Daoy (cell line): ENCODE measurements at regions not wholly inside any gene's neighbourhood (a gene's known extent, or its start where the extent isn't known, plus 50 kb on each side); places are given as distances from the start of the nearest gene placed in this dataset.
A peak's percentile ranks its signal among the peaks of the same experiment; 100 is the strongest.
"Not testable (repeated sequence)": the region's sequence is repeated elsewhere in the genome, so short reads cannot be mapped to it uniquely, and the experiment has no call there.

ENCODE experiments used
- DNase-seq: peaks from one replicate; pipeline ENCODE4 v3.0.0-alpha.2; 2015; ENCODE audit warnings: low read depth

DNA sequence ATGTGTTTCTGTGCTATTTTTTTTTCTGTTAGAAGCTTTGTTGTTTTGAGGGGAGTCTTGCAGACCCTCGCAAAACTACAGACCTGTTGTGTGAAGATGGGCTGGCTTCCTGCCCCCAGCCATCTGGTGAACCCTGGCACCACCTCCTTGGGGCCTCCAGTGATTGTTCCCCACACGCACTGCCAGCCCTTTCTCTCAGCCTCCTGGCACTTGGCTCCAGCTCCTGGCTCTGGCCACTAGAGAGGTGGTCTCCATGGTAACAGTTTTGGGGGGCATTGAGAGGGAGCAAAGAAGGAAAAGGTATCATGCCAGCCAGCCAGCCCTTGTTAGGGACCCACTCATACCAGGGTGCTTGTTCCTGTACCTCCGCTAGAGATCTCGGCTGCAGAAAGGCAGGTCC is 176.4 kb upstream of the RPH3A start:
- no peak for DNase-seq

- DNase-seq, result no peak
Observed at GRCh38 chr12:112616469-112617152, 174.9 kb upstream of the RPH3A start.

GRCh38 chr12:112617153-112617505 is 174.4 kb upstream of the RPH3A start:
- no peak for DNase-seq

GRCh38 chr12:112627851-112628250 is 163.7 kb upstream of the RPH3A start:
- DNase-seq, result no peak

GRCh38 chr12:112631974-112632373 is 159.6 kb upstream of the RPH3A start:
- not testable (repeated sequence) for DNase-seq

DNA sequence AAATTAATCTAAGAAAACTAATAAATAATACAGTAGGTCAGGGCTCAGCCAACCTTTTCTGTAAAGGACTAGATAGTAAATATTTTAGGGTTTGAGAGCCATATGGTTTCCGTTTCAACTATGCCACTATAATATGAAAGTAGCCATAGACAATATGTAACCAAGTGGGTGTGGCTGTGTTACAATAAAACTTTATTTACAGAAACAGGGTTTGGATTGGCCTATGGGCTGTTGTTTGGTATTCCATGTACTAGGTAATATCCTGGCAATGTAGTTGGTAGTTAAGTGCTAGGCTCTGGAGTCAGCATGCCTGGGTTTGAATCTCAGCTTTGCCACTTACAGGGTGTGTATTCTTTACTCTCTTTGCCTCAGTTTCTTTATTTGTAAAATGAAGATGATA is 156.5 kb upstream of the RPH3A start:
- no peak for DNase-seq

DNA sequence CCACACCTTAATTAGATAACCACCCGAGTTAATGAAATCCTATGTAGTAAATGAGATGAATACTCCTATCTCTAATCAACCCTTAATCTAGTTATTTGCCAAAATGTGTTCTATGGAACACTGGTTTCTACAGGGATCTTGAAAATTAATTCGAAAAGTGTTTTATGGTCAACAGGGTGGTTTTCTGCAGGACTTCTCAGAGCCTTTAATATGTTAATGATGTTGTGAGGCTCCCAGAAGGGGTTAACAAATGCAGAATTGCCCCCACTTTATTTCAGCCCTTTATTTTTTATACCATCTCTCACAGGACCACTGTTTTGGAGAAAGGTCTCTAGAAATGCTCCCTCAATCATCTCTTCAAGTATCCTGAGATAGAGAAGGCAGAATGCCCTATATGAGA is 153.1 kb upstream of the RPH3A start:
- DNase-seq, result no peak

GRCh38 chr12:112645586-112645985 is 146.0 kb upstream of the RPH3A start:
- no peak for DNase-seq

GRCh38 chr12:112656141-112656540 is 135.4 kb upstream of the RPH3A start:
- no peak for DNase-seq

GRCh38 chr12:112664569-112664968 is 127.0 kb upstream of the RPH3A start:
- peak; percentile 34 for DNase-seq

- no peak for DNase-seq
Observed at GRCh38 chr12:112665958-112666357, 125.6 kb upstream of the RPH3A start.

- no peak for DNase-seq
Observed at GRCh38 chr12:112671564-112671963, 120.0 kb upstream of the RPH3A start.

GRCh38 chr12:112674539-112674938 is 117.0 kb upstream of the RPH3A start:
- no peak for DNase-seq

- DNase-seq, result no peak
Observed at GRCh38 chr12:112676507-112676906, 115.0 kb upstream of the RPH3A start.

- no peak for DNase-seq
Observed at GRCh38 chr12:112677050-112677765, 114.3 kb upstream of the RPH3A start.

DNA sequence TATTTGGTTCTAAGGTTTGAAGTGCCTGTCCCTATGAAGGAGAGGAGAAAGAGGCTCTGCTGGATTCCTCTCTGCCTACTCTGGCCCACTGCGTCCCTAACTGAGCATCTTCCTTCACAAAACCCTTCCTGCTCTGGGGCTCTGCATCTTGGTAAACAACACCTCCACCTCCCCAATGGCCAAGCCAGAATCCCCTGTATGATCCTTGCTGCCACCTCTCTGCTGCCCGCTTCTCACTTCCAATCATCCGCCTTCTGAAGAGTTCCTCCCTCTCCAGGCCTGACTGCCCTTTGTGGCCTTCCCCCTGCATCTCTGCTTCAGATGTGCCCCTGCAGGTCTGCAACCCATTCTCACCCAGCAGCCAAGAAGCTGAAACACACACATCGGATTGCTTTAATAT is 110.6 kb upstream of the RPH3A start:
- DNase-seq, result no peak

GRCh38 chr12:112682586-112682985 is 109.0 kb upstream of the RPH3A start:
- DNase-seq, result peak; percentile 23

GRCh38 chr12:112684742-112685141 is 106.8 kb upstream of the RPH3A start:
- DNase-seq, result no peak

GRCh38 chr12:112685321-112685720 is 106.2 kb upstream of the RPH3A start:
- DNase-seq, result no peak

- peak; percentile 94 for DNase-seq
Observed at GRCh38 chr12:112686373-112686772, 105.2 kb upstream of the RPH3A start.

DNA sequence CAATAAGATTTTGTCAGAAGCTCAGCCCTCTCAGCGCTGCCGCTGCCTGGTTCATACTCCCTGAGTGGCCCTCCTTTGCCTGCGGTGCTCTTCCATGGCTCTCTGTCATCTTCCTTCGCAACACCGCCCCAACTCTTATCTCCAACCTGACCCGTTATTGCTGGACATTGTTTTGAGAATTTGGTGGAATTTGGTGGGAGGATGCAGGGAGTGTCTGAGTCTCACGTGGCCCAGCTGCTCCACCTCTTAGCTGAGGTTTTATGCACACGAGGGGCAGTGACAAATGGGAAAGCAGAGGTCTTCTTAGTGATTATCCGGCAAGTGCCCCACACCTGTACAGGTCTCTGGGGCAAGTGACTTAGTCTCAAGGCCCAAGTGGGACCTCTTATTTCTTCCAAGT is 97.5 kb upstream of the RPH3A start:
- no peak for DNase-seq

GRCh38 chr12:112697441-112697840 is 94.1 kb upstream of the RPH3A start:
- DNase-seq, result peak; percentile 59

DNA sequence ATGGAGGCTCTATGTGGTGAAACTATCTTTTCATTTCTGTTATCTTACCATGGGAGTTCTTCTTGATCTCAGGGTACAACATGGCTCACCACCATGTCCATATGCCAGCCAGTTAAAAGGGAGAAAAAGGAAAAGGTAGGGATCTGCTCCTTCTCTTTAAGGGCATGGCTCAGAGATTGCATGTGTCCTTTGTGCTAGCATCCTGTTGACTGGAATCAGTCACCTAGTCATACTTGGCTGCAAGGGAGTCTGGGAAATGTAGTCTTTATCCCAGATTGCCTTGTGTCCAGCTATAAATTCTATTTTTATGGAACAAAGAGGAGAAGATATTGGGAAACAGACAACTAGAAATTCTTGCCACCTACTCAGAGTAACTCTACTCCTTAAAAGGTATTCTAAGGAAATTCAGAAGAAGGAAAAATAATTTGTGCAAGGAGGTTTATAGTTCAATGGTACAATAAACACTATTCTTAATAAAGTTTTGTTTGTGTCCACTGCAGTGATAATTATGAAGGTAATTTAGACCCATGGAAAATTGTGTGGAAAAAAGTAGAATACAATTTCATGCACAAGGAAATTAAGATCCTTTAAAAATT is 86.4 kb upstream of the RPH3A start:
- DNase-seq, result peak; percentile 26
